ENCODE measurements at regions not wholly inside any gene's neighbourhood (a gene's known extent, or its start where the extent isn't known, plus 50 kb on each side); places are given as distances from the start of the nearest gene placed in this dataset.

- Histone ChIP-seq H3K4me2 (ENCODE audit: insufficient read depth, low read length, poor library complexity, severe bottlenecking) (no peak overlapping the region), H3K23ac (ENCODE audit: low read depth, low read length, poor library complexity) (no peak overlapping the region), H3K18ac (ENCODE audit: low read length) (no peak overlapping the region), H3K4me1 (ENCODE audit: control insufficient read depth in 2 of 2, insufficient read depth in 1 of 2, low read depth in 1 of 2, low read length in 2 of 2) (peaks cover 0 to 4% of the 10 kb centered on the region in 2 donors), H3K9me3 (replicated peaks in 1 of 2; ENCODE audit: control insufficient read depth in 2 of 2, insufficient read depth in 1 of 2, low read depth in 1 of 2, low read length in 2 of 2) (no peaks in the 10 kb centered on the region), H3K79me1 (ENCODE audit: low read depth, low read length) (no peaks in the 10 kb centered on the region), H4K91ac (ENCODE audit: low read depth, low read length, poor library complexity) (no peak overlapping the region), H3K27me3 (ENCODE audit: control insufficient read depth in 3 of 3, insufficient read depth in 3 of 3, low read depth in 1 of 3, low read length in 3 of 3) (no peaks in the 10 kb centered on the region), H2BK5ac (ENCODE audit: low read length) (no peak overlapping the region), H2BK120ac (ENCODE audit: low read depth, low read length) (no peak overlapping the region), H2BK12ac (ENCODE audit: low read length) (no peak overlapping the region), H3K27ac (replicated peaks; ENCODE audit: low read length) (no peak overlapping the region), H3K9ac (ENCODE audit: low read depth, low read length, poor library complexity) (no peak overlapping the region), H3K4ac (ENCODE audit: low read length) (no peak overlapping the region), H2AFZ (ENCODE audit: low read length) (no peak overlapping the region), H3K14ac (ENCODE audit: low read length) (no peak overlapping the region), H3K36me3 (replicated peaks in 1 of 2; ENCODE audit: control insufficient read depth in 2 of 2, insufficient read depth in 2 of 2, low read length in 2 of 2) (no peaks in the 10 kb centered on the region), H4K8ac (ENCODE audit: low read depth, low read length) (no peak overlapping the region), H2AK5ac (ENCODE audit: low read depth, low read length) (no peak overlapping the region), H2BK15ac (ENCODE audit: low read length) (no peak overlapping the region), H3K4me3 (ENCODE audit: low read length in 2 of 2) (no peak overlapping the region)
- no peak for DNase-seq (ENCODE audit: low spot score)
These were observed 269.4 kb upstream of the FAT4 start for GRCh38 chr4:125045311-125045710.

GRCh38 chr4:125044886-125045285 is 269.9 kb upstream of the FAT4 start:
- Histone ChIP-seq H3K27me3 (ENCODE audit: control insufficient read depth in 3 of 3, insufficient read depth in 3 of 3, low read depth in 1 of 3, low read length in 3 of 3) (no peaks in the 10 kb centered on the region), H2AK5ac (ENCODE audit: low read depth, low read length) (no peak overlapping the region), H3K4ac (ENCODE audit: low read length) (no peak overlapping the region), H3K4me2 (ENCODE audit: insufficient read depth, low read length, poor library complexity, severe bottlenecking) (no peak overlapping the region), H3K23ac (ENCODE audit: low read depth, low read length, poor library complexity) (no peak overlapping the region), H3K27ac (replicated peaks; ENCODE audit: low read length) (no peak overlapping the region), H2BK12ac (ENCODE audit: low read length) (no peak overlapping the region), H4K91ac (ENCODE audit: low read depth, low read length, poor library complexity) (no peak overlapping the region), H2BK120ac (ENCODE audit: low read depth, low read length) (no peak overlapping the region), H2AFZ (ENCODE audit: low read length) (no peak overlapping the region), H2BK5ac (ENCODE audit: low read length) (no peak overlapping the region), H2BK15ac (ENCODE audit: low read length) (no peak overlapping the region), H3K9me3 (replicated peaks in 1 of 2; ENCODE audit: control insufficient read depth in 2 of 2, insufficient read depth in 1 of 2, low read depth in 1 of 2, low read length in 2 of 2) (no peaks in the 10 kb centered on the region), H3K18ac (ENCODE audit: low read length) (no peak overlapping the region), H3K9ac (ENCODE audit: low read depth, low read length, poor library complexity) (no peak overlapping the region), H3K4me1 (ENCODE audit: control insufficient read depth in 2 of 2, insufficient read depth in 1 of 2, low read depth in 1 of 2, low read length in 2 of 2) (peaks cover 0 to 4% of the 10 kb centered on the region in 2 donors), H3K36me3 (replicated peaks in 1 of 2; ENCODE audit: control insufficient read depth in 2 of 2, insufficient read depth in 2 of 2, low read length in 2 of 2) (no peaks in the 10 kb centered on the region), H3K14ac (ENCODE audit: low read length) (no peak overlapping the region), H3K4me3 (ENCODE audit: low read length in 2 of 2) (no peak overlapping the region), H4K8ac (ENCODE audit: low read depth, low read length) (no peak overlapping the region), H3K79me1 (ENCODE audit: low read depth, low read length) (no peaks in the 10 kb centered on the region)
- no CpG with 5 or more reads among the region's 3 CpGs for WGBS, 2 donors (ENCODE audit: extremely low coverage in 2 of 2, insufficient read length in 2 of 2, insufficient replicate concordance in 1 of 2)
- no peak for DNase-seq (ENCODE audit: low spot score)

- Histone ChIP-seq H3K4me1 (ENCODE audit: control insufficient read depth in 2 of 2, insufficient read depth in 1 of 2, low read depth in 1 of 2, low read length in 2 of 2) (peaks cover 0 to 4% of the 10 kb centered on the region in 2 donors), H2AFZ (ENCODE audit: low read length) (no peak overlapping the region), H3K27ac (replicated peaks; ENCODE audit: low read length) (no peak overlapping the region), H2BK15ac (ENCODE audit: low read length) (no peak overlapping the region), H2BK120ac (ENCODE audit: low read depth, low read length) (no peak overlapping the region), H4K8ac (ENCODE audit: low read depth, low read length) (no peak overlapping the region), H3K36me3 (replicated peaks in 1 of 2; ENCODE audit: control insufficient read depth in 2 of 2, insufficient read depth in 2 of 2, low read length in 2 of 2) (no peaks in the 10 kb centered on the region), H3K18ac (ENCODE audit: low read length) (no peak overlapping the region), H3K4ac (ENCODE audit: low read length) (no peak overlapping the region), H3K23ac (ENCODE audit: low read depth, low read length, poor library complexity) (no peak overlapping the region), H3K27me3 (ENCODE audit: control insufficient read depth in 3 of 3, insufficient read depth in 3 of 3, low read depth in 1 of 3, low read length in 3 of 3) (no peaks in the 10 kb centered on the region), H2AK5ac (ENCODE audit: low read depth, low read length) (no peak overlapping the region), H3K14ac (ENCODE audit: low read length) (no peak overlapping the region), H3K4me3 (ENCODE audit: low read length in 2 of 2) (no peak overlapping the region), H2BK5ac (ENCODE audit: low read length) (no peak overlapping the region), H3K9me3 (replicated peaks in 1 of 2; ENCODE audit: control insufficient read depth in 2 of 2, insufficient read depth in 1 of 2, low read depth in 1 of 2, low read length in 2 of 2) (no peaks in the 10 kb centered on the region), H3K4me2 (ENCODE audit: insufficient read depth, low read length, poor library complexity, severe bottlenecking) (no peak overlapping the region), H3K79me1 (ENCODE audit: low read depth, low read length) (no peaks in the 10 kb centered on the region), H3K9ac (ENCODE audit: low read depth, low read length, poor library complexity) (no peak overlapping the region), H4K91ac (ENCODE audit: low read depth, low read length, poor library complexity) (no peak overlapping the region), H2BK12ac (ENCODE audit: low read length) (no peak overlapping the region)
- DNase-seq (ENCODE audit: low spot score), result no peak
- no CpG with 5 or more reads among the region's 3 CpGs for WGBS, 2 donors (ENCODE audit: extremely low coverage in 2 of 2, insufficient read length in 2 of 2, insufficient replicate concordance in 1 of 2)
These were observed 271.3 kb upstream of the FAT4 start for GRCh38 chr4:125043486-125043885.

GRCh38 chr4:125042041-125042440 is 272.7 kb upstream of the FAT4 start:
- no peak overlapping the region for H4K91ac ChIP-seq (ENCODE audit: low read depth, low read length, poor library complexity)
- H2AK5ac ChIP-seq (ENCODE audit: low read depth, low read length), result no peak overlapping the region
- no peak overlapping the region for H2BK15ac ChIP-seq (ENCODE audit: low read length)
- H3K9me3 ChIP-seq (replicated peaks in 1 of 2; ENCODE audit: control insufficient read depth in 2 of 2, insufficient read depth in 1 of 2, low read depth in 1 of 2, low read length in 2 of 2), result no peaks in the 10 kb centered on the region
- H2BK5ac ChIP-seq (ENCODE audit: low read length), result no peak overlapping the region
- H3K36me3 ChIP-seq (replicated peaks in 1 of 2; ENCODE audit: control insufficient read depth in 2 of 2, insufficient read depth in 2 of 2, low read length in 2 of 2), result no peaks in the 10 kb centered on the region
- H3K79me1 ChIP-seq (ENCODE audit: low read depth, low read length), result no peaks in the 10 kb centered on the region
- H2BK12ac ChIP-seq (ENCODE audit: low read length), result no peak overlapping the region
- H3K27me3 ChIP-seq (ENCODE audit: control insufficient read depth in 3 of 3, insufficient read depth in 3 of 3, low read depth in 1 of 3, low read length in 3 of 3), result no peaks in the 10 kb centered on the region
- H3K4me1 ChIP-seq (ENCODE audit: control insufficient read depth in 2 of 2, insufficient read depth in 1 of 2, low read depth in 1 of 2, low read length in 2 of 2), result peaks cover 0 to 4% of the 10 kb centered on the region in 2 donors
- no peak for DNase-seq (ENCODE audit: low spot score)
- H4K8ac ChIP-seq (ENCODE audit: low read depth, low read length), result no peak overlapping the region
- H3K18ac ChIP-seq (ENCODE audit: low read length), result no peak overlapping the region
- no peak overlapping the region for H3K27ac ChIP-seq (replicated peaks; ENCODE audit: low read length)
- no peak overlapping the region for H2BK120ac ChIP-seq (ENCODE audit: low read depth, low read length)
- H3K4ac ChIP-seq (ENCODE audit: low read length), result no peak overlapping the region
- H3K23ac ChIP-seq (ENCODE audit: low read depth, low read length, poor library complexity), result no peak overlapping the region
- no peak overlapping the region for H3K4me3 ChIP-seq (ENCODE audit: low read length in 2 of 2)
- no peak overlapping the region for H3K9ac ChIP-seq (ENCODE audit: low read depth, low read length, poor library complexity)
- WGBS, 2 donors (ENCODE audit: extremely low coverage in 2 of 2, insufficient read length in 2 of 2, insufficient replicate concordance in 1 of 2), result no CpG with 5 or more reads among the region's 3 CpGs
- H3K14ac ChIP-seq (ENCODE audit: low read length), result no peak overlapping the region
- H3K4me2 ChIP-seq (ENCODE audit: insufficient read depth, low read length, poor library complexity, severe bottlenecking), result no peak overlapping the region
- H2AFZ ChIP-seq (ENCODE audit: low read length), result no peak overlapping the region
